CD14-positive monocyte (primary cell): ENCODE measurements at regions not wholly inside any gene's neighbourhood (a gene's known extent, or its start where the extent isn't known, plus 50 kb on each side); places are given as distances from the start of the nearest gene placed in this dataset.

Experiments used
- DNase-seq, 3 donors: peaks; one replicate each; pipeline ENCODE4 v3.0.0-alpha.2; 2011 to 2022
- H2AFZ ChIP-seq: 2 replicates; pipeline ENCODE4 v1.6.0; 2012; ENCODE audit warnings: mild to moderate bottlenecking, low read depth, low read length, inconsistent platforms; ENCODE audit not compliant: insufficient read depth, poor library complexity, severe bottlenecking
- H3K27ac ChIP-seq, 2 donors: 1 replicate in 1 of 2; 2 replicates in 1 of 2; pipeline ENCODE4 v1.5.1; 2012 to 2013; ENCODE audit warnings: low read length in 2 of 2, control low read depth in 1 of 2, inconsistent platforms in 1 of 2, low read depth in 1 of 2, mild to moderate bottlenecking in 1 of 2
- H3K27me3 ChIP-seq, 2 donors: one replicate each; pipeline versions ENCODE4 v1.6.0 to v1.6.1; 2011 to 2013; ENCODE audit warnings: low read length in 2 of 2; ENCODE audit not compliant: control insufficient read depth in 2 of 2, insufficient read depth in 2 of 2
- H3K36me3 ChIP-seq, 2 donors: replicated peaks in 1 of 2; 1 replicate in 1 of 2; 2 replicates in 1 of 2; pipeline versions ENCODE4 v1.5.1 to v1.6.1; 2012 to 2013; ENCODE audit warnings: low read length in 2 of 2, control low read depth in 1 of 2, inconsistent platforms in 1 of 2, mild to moderate bottlenecking in 1 of 2; ENCODE audit not compliant: insufficient read depth in 2 of 2, control insufficient read depth in 1 of 2
- H3K4me1 ChIP-seq, 2 donors: 1 replicate in 1 of 2; 2 replicates in 1 of 2; pipeline versions ENCODE4 v1.5.1 to v1.6.1; 2012 to 2013; ENCODE audit warnings: low read length in 2 of 2, control low read depth in 1 of 2, inconsistent platforms in 1 of 2, mild to moderate bottlenecking in 1 of 2, moderate library complexity in 1 of 2; ENCODE audit not compliant: insufficient read depth in 2 of 2, control insufficient read depth in 1 of 2
- H3K4me2 ChIP-seq: replicated peaks from 2 replicates; pipeline ENCODE3; 2012; ENCODE audit warnings: low read length, moderate library complexity, mild to moderate bottlenecking; ENCODE audit not compliant: poor library complexity, severe bottlenecking; ENCODE audit errors: extremely low read depth
- H3K4me3 ChIP-seq, 3 experiments: fragments of 200-600 bp in 1 of 3; sonication (generic) in 1 of 3; replicated peaks in 1 of 3; 1 replicate in 2 of 3; 2 replicates in 1 of 3; pipeline ENCODE4 v1.5.1; 2011 to 2013; ENCODE audit warnings: low read length in 3 of 3, mild to moderate bottlenecking in 3 of 3, control low read depth in 2 of 3, low read depth in 2 of 3, inconsistent platforms in 1 of 3, moderate library complexity in 1 of 3
- H3K79me2 ChIP-seq: 2 replicates; pipeline ENCODE4 v1.6.0; 2012; ENCODE audit warnings: mild to moderate bottlenecking, control low read depth, inconsistent platforms, low read length, moderate library complexity; ENCODE audit not compliant: insufficient read depth
- H3K9ac ChIP-seq: 2 replicates; pipeline ENCODE4 v1.6.0; 2017; ENCODE audit warnings: low read length, mild to moderate bottlenecking; ENCODE audit not compliant: insufficient read depth, poor library complexity, severe bottlenecking
- H3K9me3 ChIP-seq, 2 donors: replicated peaks in 1 of 2; 1 replicate in 1 of 2; 2 replicates in 1 of 2; pipeline versions ENCODE4 v1.5.1 to v1.6.1; 2012 to 2013; ENCODE audit warnings: low read length in 2 of 2, control low read depth in 1 of 2; ENCODE audit not compliant: control insufficient read depth in 1 of 2, insufficient read depth in 1 of 2
- H4K20me1 ChIP-seq: 2 replicates; pipeline ENCODE4 v1.6.0; 2012; ENCODE audit warnings: mild to moderate bottlenecking, low read length, control low read depth, moderate library complexity; ENCODE audit not compliant: insufficient read depth
- H3K27ac Mint-ChIP-seq, 7 donors: one replicate each; pipeline ENCODE4 v1.8.0; 2020; ENCODE audit warnings: mild to moderate bottlenecking in 7 of 7, mixed read lengths in 7 of 7, moderate library complexity in 6 of 7, inconsistent platforms in 2 of 7
- H3K27me3 Mint-ChIP-seq, 3 donors: one replicate each; pipeline ENCODE4 v1.8.0; 2021 to 2022; ENCODE audit warnings: low read depth in 3 of 3, mild to moderate bottlenecking in 3 of 3, mixed read lengths in 3 of 3, moderate library complexity in 3 of 3, inconsistent platforms in 1 of 3
- H3K36me3 Mint-ChIP-seq, 2 donors: one replicate each; pipeline ENCODE4 v1.8.0; 2020; ENCODE audit warnings: mixed read lengths in 2 of 2, inconsistent platforms in 1 of 2, mild to moderate bottlenecking in 1 of 2
- H3K4me1 Mint-ChIP-seq: one replicate; pipeline ENCODE4 v1.8.0; 2020; ENCODE audit warnings: mild to moderate bottlenecking, mixed read lengths
- H3K4me3 Mint-ChIP-seq, 2 donors: one replicate each; pipeline ENCODE4 v1.8.0; 2020; ENCODE audit warnings: mild to moderate bottlenecking in 2 of 2, mixed read lengths in 2 of 2, moderate library complexity in 1 of 2
- H3K9me3 Mint-ChIP-seq, 7 donors: one replicate each; pipeline ENCODE4 v1.8.0; 2020 to 2022; ENCODE audit warnings: mixed read lengths in 7 of 7, mild to moderate bottlenecking in 6 of 7, moderate library complexity in 6 of 7, inconsistent platforms in 2 of 7
- CTCF ChIP-seq: fragments of 200-600 bp; IDR thresholded peaks from one replicate; pipeline ENCODE4 v1.8.0; 2022; ENCODE audit warnings: antibody characterized with exemption, mild to moderate bottlenecking
- WGBS: methylation state at CpG from one replicate; pipeline ENCODE4 v1.1.5; 2013; ENCODE audit warnings: missing lambda C conversion rate; ENCODE audit not compliant: insufficient coverage; 5-methylcytosine and 5-hydroxymethylcytosine counted together
- intact Hi-C, 2 donors: fragments of 100-400 bp; cut with micrococcal nuclease; formaldehyde crosslinking; loops; one replicate each; pipeline versions ENCODE4 v1.15.0 to v1.15.1; 2023

DNA sequence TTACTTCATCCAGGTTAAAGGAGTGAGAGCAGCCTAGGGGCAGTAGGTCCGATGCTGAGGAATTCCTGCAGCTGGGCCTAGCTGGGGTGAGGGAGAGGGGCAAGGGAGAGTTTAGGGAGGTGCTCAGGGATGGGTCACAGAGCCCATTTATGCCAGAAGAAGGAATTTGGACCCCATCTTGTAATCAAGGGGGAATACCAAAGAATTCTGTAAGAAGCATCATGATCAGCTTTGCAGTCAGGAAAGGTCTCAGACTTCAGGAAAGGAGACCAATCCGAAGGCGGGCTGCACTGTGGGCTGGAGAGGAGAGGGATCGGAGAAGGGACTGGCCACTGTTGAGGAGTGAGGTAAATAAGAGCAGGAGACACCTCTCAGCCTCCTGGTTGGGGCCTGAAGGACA lies 566.6 kb upstream of the MGMT start:
- peaks cover 0 to 5% (median 0%) of the 10 kb centered on the region in 3 donors for H3K27me3 Mint-ChIP-seq

DNA sequence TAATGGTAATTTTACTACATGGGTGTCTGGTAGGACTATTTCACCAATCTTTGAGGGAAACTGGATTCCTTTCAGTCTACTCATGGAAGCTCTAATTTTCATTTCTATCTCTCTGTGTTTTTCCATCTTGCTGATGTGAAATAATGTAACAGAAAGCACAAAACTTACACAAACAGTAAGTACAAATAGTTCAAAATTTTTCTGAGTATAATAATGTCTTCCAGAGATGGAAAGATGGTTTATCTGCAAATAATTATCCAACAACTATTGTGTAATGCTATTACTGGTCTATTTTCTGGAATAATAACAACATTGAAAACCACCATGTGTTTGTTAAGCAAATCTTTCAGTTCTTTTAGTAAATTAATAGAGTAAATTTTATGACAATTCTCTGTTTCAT lies 565.8 kb upstream of the MGMT start:
- no peaks in the 10 kb centered on the region for H3K36me3 Mint-ChIP-seq
- Histone ChIP-seq H3K9ac (no peak overlapping the region), H3K4me2 (no peak overlapping the region), H3K79me2 (no peaks in the 10 kb centered on the region), H3K36me3 (no peaks in the 10 kb centered on the region), H3K4me1 (no peaks in the 10 kb centered on the region), H3K9me3 (no peaks in the 10 kb centered on the region), H3K27me3 (no peaks in the 10 kb centered on the region), H3K27ac (no peak overlapping the region), H4K20me1 (no peaks in the 10 kb centered on the region), H3K4me3 (no peak overlapping the region), H2AFZ (no peak overlapping the region)
- H3K4me1 Mint-ChIP-seq, result no peaks in the 10 kb centered on the region
- H3K27me3 Mint-ChIP-seq, result peaks cover 0 to 3% (median 0%) of the 10 kb centered on the region in 3 donors
- intact Hi-C loops, result no loop called here
- H3K9me3 Mint-ChIP-seq, result peaks cover 0 to 6% (median 2%) of the 10 kb centered on the region in 7 donors
- H3K27ac Mint-ChIP-seq, result no peak overlapping the region
- TF ChIP-seq CTCF, result no peak
- no peak for DNase-seq
- no peak overlapping the region for H3K4me3 Mint-ChIP-seq

More for the DNA sequence above, 566.6 kb upstream of the MGMT start:
- no peak overlapping the region for H3K4me3 Mint-ChIP-seq
- 89% methylated on average over 4 of the region's 4 CpGs for WGBS
- no peak overlapping the region for H2AFZ ChIP-seq
- intact Hi-C loops, result no loop called here
- no peaks in the 10 kb centered on the region for H3K79me2 ChIP-seq
- H3K4me2 ChIP-seq, result no peak overlapping the region
- peaks cover 0 to 6% (median 2%) of the 10 kb centered on the region in 7 donors for H3K9me3 Mint-ChIP-seq
- H3K36me3 ChIP-seq, result no peaks in the 10 kb centered on the region
- no peaks in the 10 kb centered on the region for H4K20me1 ChIP-seq
- no peak overlapping the region for H3K4me3 ChIP-seq
- no peak for TF ChIP-seq CTCF
- H3K4me1 Mint-ChIP-seq, result no peaks in the 10 kb centered on the region
- H3K36me3 Mint-ChIP-seq, result no peaks in the 10 kb centered on the region
- no peaks in the 10 kb centered on the region for H3K27me3 ChIP-seq
- no peak overlapping the region for H3K27ac ChIP-seq
- no peak for DNase-seq
- no peaks in the 10 kb centered on the region for H3K9me3 ChIP-seq
- no peak overlapping the region for H3K27ac Mint-ChIP-seq
- H3K9ac ChIP-seq, result no peak overlapping the region
- no peaks in the 10 kb centered on the region for H3K4me1 ChIP-seq
